Right cardiac atrium (tissue), 5 donors: ENCODE measurements at regions not wholly inside any gene's neighbourhood (a gene's known extent, or its start where the extent isn't known, plus 50 kb on each side); places are given as distances from the start of the nearest gene placed in this dataset.
A peak's percentile ranks its signal among the peaks of the same experiment; 100 is the strongest.

ENCODE experiments used
- ATAC-seq, 2 donors: fragments of 200-7000 bp; cut with Tn5 transposase; one replicate each; pipeline versions ENCODE4 v1.8.0 to v1.9.1; 2020; ENCODE audit warnings: moderate library complexity in 2 of 2, mild to moderate bottlenecking in 1 of 2
- DNase-seq, 3 donors: peaks; one replicate each; pipeline ENCODE4 v3.0.0-alpha.2; 2020
- H3K27ac ChIP-seq: one replicate; pipeline ENCODE4 v1.5.1; 2013; ENCODE audit warnings: mild to moderate bottlenecking, low read length, control low read depth, moderate library complexity
- H3K27me3 ChIP-seq: one replicate; pipeline ENCODE4 v1.6.1; 2013; ENCODE audit not compliant: control insufficient read depth, insufficient read depth
- H3K4me1 ChIP-seq: one replicate; pipeline ENCODE4 v1.6.1; 2013; ENCODE audit warnings: low read length; ENCODE audit not compliant: control insufficient read depth, insufficient read depth
- H3K4me3 ChIP-seq: one replicate; pipeline ENCODE4 v1.5.1; 2013; ENCODE audit warnings: low read length, control low read depth
- H3K9me3 ChIP-seq: one replicate; pipeline ENCODE4 v1.6.1; 2013; ENCODE audit warnings: low read length; ENCODE audit not compliant: control insufficient read depth
- WGBS: extraction: QIAGEN DNeasy Blood & Tissue Kit; methylation state at CpG from one replicate; pipeline ENCODE4 v1.1.7; 2013; 5-methylcytosine and 5-hydroxymethylcytosine counted together
- intact Hi-C, 4 donors: fragments of 100-400 bp; cut with DNase I; formaldehyde crosslinking; loops; one replicate each; pipeline versions ENCODE4 v1.11.0 to v1.14.0; 2022 to 2023
- donor health status: healthy with polysubstance abuse.
- donor health status: DM: no; HTN: yes; CAD: no.
- donor health status: DM: no; HTN: no; CAD: no.
- donor health status: DM: no; HTN: yes; CAD: no; lungs with severe emphysema.
- donor health status: DM: yes; HTN: yes; CAD: no.

- H3K27me3 ChIP-seq: no peaks in the 10 kb centered on the region
- DNase-seq (no peak), ATAC-seq (no peak)
- no peaks in the 10 kb centered on the region for H3K9me3 ChIP-seq
- no peak overlapping the region for H3K4me3 ChIP-seq
- H3K27ac ChIP-seq: no peak overlapping the region
- intact Hi-C loops: no loop called here
- no peaks in the 10 kb centered on the region for H3K4me1 ChIP-seq
- WGBS: 89% methylated on average over 1 of the region's 1 CpG
Observed at GRCh38 chr4:58275856-58276255, 1165.7 kb upstream of the IGFBP7 start.

- H3K27me3 ChIP-seq: no peaks in the 10 kb centered on the region
- intact Hi-C loops: no loop called here
- H3K4me1 ChIP-seq: no peaks in the 10 kb centered on the region
- H3K4me3 ChIP-seq: no peak overlapping the region
- H3K9me3 ChIP-seq: no peaks in the 10 kb centered on the region
- WGBS: 84% methylated on average over 5 of the region's 5 CpGs
- DNase-seq (peak; percentile 5 to 46 (median 25)), ATAC-seq (peak in 1 of 2 donors; percentile 40)
- no peak overlapping the region for H3K27ac ChIP-seq
Observed at GRCh38 chr4:58274553-58274952, 1164.4 kb upstream of the IGFBP7 start.

GRCh38 chr4:58272311-58272710 lies 1162.1 kb upstream of the IGFBP7 start:
- WGBS: 19% methylated on average over 1 of the region's 1 CpG
- intact Hi-C loops: no loop called here

GRCh38 chr4:58265734-58266133 lies 1155.5 kb upstream of the IGFBP7 start:
- Histone ChIP-seq H3K27me3 (no peaks in the 10 kb centered on the region), H3K4me3 (no peak overlapping the region), H3K27ac (no peak overlapping the region), H3K9me3 (no peaks in the 10 kb centered on the region), H3K4me1 (no peaks in the 10 kb centered on the region)
- ATAC-seq (no peak), DNase-seq (no peak)
- intact Hi-C loops: no loop called here
- WGBS: 67% methylated on average over 2 of the region's 2 CpGs

More at GRCh38 chr4:58272311-58272710, 1162.1 kb upstream of the IGFBP7 start:
- Histone ChIP-seq H3K27me3 (no peaks in the 10 kb centered on the region), H3K27ac (no peak overlapping the region), H3K4me1 (no peaks in the 10 kb centered on the region), H3K9me3 (no peaks in the 10 kb centered on the region), H3K4me3 (no peak overlapping the region)
- no peak for DNase-seq
- ATAC-seq: no peak

- H3K27me3 ChIP-seq: no peaks in the 10 kb centered on the region
- H3K9me3 ChIP-seq: no peaks in the 10 kb centered on the region
- no peaks in the 10 kb centered on the region for H3K4me1 ChIP-seq
- no peak overlapping the region for H3K27ac ChIP-seq
- no peak for DNase-seq
- no peak overlapping the region for H3K4me3 ChIP-seq
- intact Hi-C loops: no loop called here
- ATAC-seq: no peak
Observed at GRCh38 chr4:58261526-58261925, 1151.3 kb upstream of the IGFBP7 start.

GRCh38 chr4:58254291-58254690 lies 1144.1 kb upstream of the IGFBP7 start:
- 63% methylated on average over 3 of the region's 3 CpGs for WGBS
- ATAC-seq: no peak
- intact Hi-C loops: no loop called here

GRCh38 chr4:58252656-58253055 lies 1142.5 kb upstream of the IGFBP7 start:
- intact Hi-C loops: no loop called here
- ATAC-seq (no peak), DNase-seq (no peak)
- Histone ChIP-seq H3K9me3 (no peaks in the 10 kb centered on the region), H3K27me3 (no peaks in the 10 kb centered on the region), H3K4me3 (no peak overlapping the region), H3K27ac (no peak overlapping the region), H3K4me1 (no peaks in the 10 kb centered on the region)
- WGBS: 79% methylated on average over 2 of the region's 2 CpGs

More at GRCh38 chr4:58254291-58254690, 1144.1 kb upstream of the IGFBP7 start:
- Histone ChIP-seq H3K4me1 (no peaks in the 10 kb centered on the region), H3K4me3 (no peak overlapping the region), H3K27me3 (no peaks in the 10 kb centered on the region), H3K9me3 (no peaks in the 10 kb centered on the region), H3K27ac (no peak overlapping the region)
- DNase-seq: no peak

- ATAC-seq: no peak
- intact Hi-C loops: no loop called here
Observed at GRCh38 chr4:58247792-58248191, 1137.6 kb upstream of the IGFBP7 start.

GRCh38 chr4:58225460-58225859 lies 1115.3 kb upstream of the IGFBP7 start:
- no peaks in the 10 kb centered on the region for H3K9me3 ChIP-seq
- DNase-seq (no peak), ATAC-seq (no peak)
- WGBS: 88% methylated on average over 1 of the region's 1 CpG
- intact Hi-C loops: no loop called here
- H3K4me1 ChIP-seq: no peaks in the 10 kb centered on the region
- H3K27me3 ChIP-seq: no peaks in the 10 kb centered on the region
- no peak overlapping the region for H3K27ac ChIP-seq
- H3K4me3 ChIP-seq: no peak overlapping the region

More at GRCh38 chr4:58247792-58248191, 1137.6 kb upstream of the IGFBP7 start:
- no peaks in the 10 kb centered on the region for H3K27me3 ChIP-seq
- no peak overlapping the region for H3K27ac ChIP-seq
- no peak overlapping the region for H3K4me3 ChIP-seq
- H3K4me1 ChIP-seq: no peaks in the 10 kb centered on the region
- DNase-seq: peak in 1 of 3 donors; percentile 26
- WGBS: 57% methylated on average over 3 of the region's 3 CpGs
- H3K9me3 ChIP-seq: no peaks in the 10 kb centered on the region

GRCh38 chr4:58219179-58219578 lies 1109.0 kb upstream of the IGFBP7 start:
- DNase-seq (no peak), ATAC-seq (no peak)
- Histone ChIP-seq H3K27ac (no peak overlapping the region), H3K4me3 (no peak overlapping the region), H3K9me3 (no peaks in the 10 kb centered on the region), H3K4me1 (no peaks in the 10 kb centered on the region), H3K27me3 (no peaks in the 10 kb centered on the region)
- whole genome bisulfite sequencing: 65% methylated on average over 2 of the region's 2 CpGs
- intact Hi-C loops: no loop called here

GRCh38 chr4:58216461-58216860 lies 1106.3 kb upstream of the IGFBP7 start:
- Histone ChIP-seq H3K27ac (no peak overlapping the region), H3K9me3 (no peaks in the 10 kb centered on the region), H3K4me1 (no peaks in the 10 kb centered on the region), H3K27me3 (no peaks in the 10 kb centered on the region), H3K4me3 (no peak overlapping the region)
- ATAC-seq: no peak
- DNase-seq: no peak
- WGBS: 90% methylated on average over 1 of the region's 1 CpG
- intact Hi-C loops: no loop called here

GRCh38 chr4:58214376-58214775 lies 1104.2 kb upstream of the IGFBP7 start:
- intact Hi-C loops: no loop called here
- Histone ChIP-seq H3K4me1 (no peaks in the 10 kb centered on the region), H3K4me3 (no peak overlapping the region), H3K27me3 (no peaks in the 10 kb centered on the region), H3K9me3 (no peaks in the 10 kb centered on the region), H3K27ac (no peak overlapping the region)
- DNase-seq (no peak), ATAC-seq (no peak)
- 73% methylated on average over 3 of the region's 3 CpGs for WGBS
